Uterus (tissue), 3 donors: ENCODE measurements at regions not wholly inside any gene's neighbourhood (a gene's known extent, or its start where the extent isn't known, plus 50 kb on each side); places are given as distances from the start of the nearest gene placed in this dataset.

ENCODE experiments used
- DNase-seq, 2 donors: peaks; one replicate each; pipeline ENCODE4 v3.0.0-alpha.2; 2019 to 2020
- H3K27ac ChIP-seq, 2 donors: fragments of 200-600 bp; sonication (generic); 1 replicate in 1 of 2; 2 replicates in 1 of 2; pipeline ENCODE4 v1.5.1; 2016 to 2018
- H3K27me3 ChIP-seq, 2 donors: fragments of 200-600 bp; sonication (generic); one replicate each; pipeline ENCODE4 v1.5.1; 2018 to 2019; ENCODE audit warnings: control low read depth in 1 of 2
- H3K36me3 ChIP-seq, 2 donors: fragments of 200-600 bp; sonication (generic); one replicate each; pipeline ENCODE4 v1.5.1; 2019; ENCODE audit warnings: control low read depth in 1 of 2
- H3K4me1 ChIP-seq, 2 donors: fragments of 200-600 bp; sonication (generic); one replicate each; pipeline ENCODE4 v1.5.1; 2018 to 2019; ENCODE audit warnings: control low read depth in 1 of 2
- H3K4me3 ChIP-seq, 2 donors: fragments of 200-600 bp; sonication (generic); 1 replicate in 1 of 2; 2 replicates in 1 of 2; pipeline ENCODE4 v1.5.1; 2018 to 2019; ENCODE audit warnings: mild to moderate bottlenecking in 1 of 2
- H3K9me3 ChIP-seq, 2 donors: fragments of 200-600 bp; sonication (generic); one replicate each; pipeline ENCODE4 v1.5.1; 2019; ENCODE audit warnings: control low read depth in 1 of 2
- CTCF ChIP-seq, 4 experiments: fragments of 200-600 bp in 2 of 4; fragments of 450-650 bp in 2 of 4; sonication (generic) in 2 of 4; IDR thresholded peaks; one replicate each; pipeline ENCODE4 v1.5.1; 2016 to 2019; ENCODE audit warnings: antibody characterized with exemption in 4 of 4, mild to moderate bottlenecking in 2 of 4, moderate library complexity in 1 of 4
- POLR2A ChIP-seq, 2 donors: fragments of 450-650 bp; IDR thresholded peaks; one replicate each; pipeline ENCODE4 v1.6.1; 2016; ENCODE audit warnings: antibody characterized with exemption in 2 of 2, mild to moderate bottlenecking in 1 of 2, moderate library complexity in 1 of 2
- intact Hi-C: fragments of 100-400 bp; cut with DNase I; formaldehyde crosslinking; loops from one replicate; pipeline ENCODE4 v1.15.1; 2023; ENCODE audit warnings: low total_unique reads
- donor health status: DM: yes; HTN: yes; CAD: no.

GRCh38 chr2:5867056-5867455, 174.9 kb downstream of the SOX11 start:
- no peak overlapping the region for H3K27ac ChIP-seq
- DNase-seq = no peak
- H3K9me3 ChIP-seq = no peaks in the 10 kb centered on the region
- no peaks in the 10 kb centered on the region for H3K4me1 ChIP-seq
- intact Hi-C loops = no loop called here
- TF ChIP-seq CTCF (IDR thresholded peaks at IDR 0.05) (no peak), POLR2A (IDR thresholded peaks at IDR 0.05) (no peak)
- H3K36me3 ChIP-seq = no peaks in the 10 kb centered on the region
- H3K27me3 ChIP-seq = no peaks in the 10 kb centered on the region
- H3K4me3 ChIP-seq = no peak overlapping the region

GRCh38 chr2:5868931-5869330, 176.7 kb downstream of the SOX11 start:
- no peaks in the 10 kb centered on the region for H3K27me3 ChIP-seq
- no peak overlapping the region for H3K4me3 ChIP-seq
- no peaks in the 10 kb centered on the region for H3K36me3 ChIP-seq
- no peak for DNase-seq
- no peak overlapping the region for H3K27ac ChIP-seq
- H3K4me1 ChIP-seq = no peaks in the 10 kb centered on the region
- intact Hi-C loops = no loop called here
- H3K9me3 ChIP-seq = no peaks in the 10 kb centered on the region
- no peak for TF ChIP-seq CTCF (IDR thresholded peaks at IDR 0.05)
- no peak for TF ChIP-seq POLR2A (IDR thresholded peaks at IDR 0.05)

- H3K27ac ChIP-seq = no peak overlapping the region
- H3K36me3 ChIP-seq = no peaks in the 10 kb centered on the region
- TF ChIP-seq CTCF (IDR thresholded peaks at IDR 0.05) = no peak
- TF ChIP-seq POLR2A (IDR thresholded peaks at IDR 0.05) = no peak
- no peaks in the 10 kb centered on the region for H3K9me3 ChIP-seq
- DNase-seq = no peak
- H3K27me3 ChIP-seq = no peaks in the 10 kb centered on the region
- H3K4me3 ChIP-seq = no peak overlapping the region
- no peaks in the 10 kb centered on the region for H3K4me1 ChIP-seq
- intact Hi-C loops = no loop called here
Observed at GRCh38 chr2:5869936-5870335, 177.8 kb downstream of the SOX11 start.

GRCh38 chr2:5877360-5877759, 185.2 kb downstream of the SOX11 start:
- Histone ChIP-seq H3K27me3 (no peaks in the 10 kb centered on the region), H3K4me3 (no peak overlapping the region), H3K36me3 (no peaks in the 10 kb centered on the region), H3K9me3 (no peaks in the 10 kb centered on the region), H3K4me1 (no peaks in the 10 kb centered on the region), H3K27ac (no peak overlapping the region)
- intact Hi-C loops = no loop called here
- DNase-seq = no peak
- no peak for TF ChIP-seq POLR2A (IDR thresholded peaks at IDR 0.05)
- TF ChIP-seq CTCF (IDR thresholded peaks at IDR 0.05) = no peak

- no peak for TF ChIP-seq POLR2A (IDR thresholded peaks at IDR 0.05)
- TF ChIP-seq CTCF (IDR thresholded peaks at IDR 0.05) = no peak
Observed at GRCh38 chr2:5885451-5886173, 193.4 kb downstream of the SOX11 start.

More at GRCh38 chr2:5885451-5886173, 193.4 kb downstream of the SOX11 start:
- intact Hi-C loops = no loop called here
- Histone ChIP-seq H3K4me1 (no peaks in the 10 kb centered on the region), H3K4me3 (no peak overlapping the region), H3K27ac (no peak overlapping the region), H3K36me3 (no peaks in the 10 kb centered on the region), H3K27me3 (no peaks in the 10 kb centered on the region), H3K9me3 (no peaks in the 10 kb centered on the region)
- DNase-seq = no peak
